ENCODE measurements at regions not wholly inside any gene's neighbourhood (a gene's known extent, or its start where the extent isn't known, plus 50 kb on each side); places are given as distances from the start of the nearest gene placed in this dataset.

DNA sequence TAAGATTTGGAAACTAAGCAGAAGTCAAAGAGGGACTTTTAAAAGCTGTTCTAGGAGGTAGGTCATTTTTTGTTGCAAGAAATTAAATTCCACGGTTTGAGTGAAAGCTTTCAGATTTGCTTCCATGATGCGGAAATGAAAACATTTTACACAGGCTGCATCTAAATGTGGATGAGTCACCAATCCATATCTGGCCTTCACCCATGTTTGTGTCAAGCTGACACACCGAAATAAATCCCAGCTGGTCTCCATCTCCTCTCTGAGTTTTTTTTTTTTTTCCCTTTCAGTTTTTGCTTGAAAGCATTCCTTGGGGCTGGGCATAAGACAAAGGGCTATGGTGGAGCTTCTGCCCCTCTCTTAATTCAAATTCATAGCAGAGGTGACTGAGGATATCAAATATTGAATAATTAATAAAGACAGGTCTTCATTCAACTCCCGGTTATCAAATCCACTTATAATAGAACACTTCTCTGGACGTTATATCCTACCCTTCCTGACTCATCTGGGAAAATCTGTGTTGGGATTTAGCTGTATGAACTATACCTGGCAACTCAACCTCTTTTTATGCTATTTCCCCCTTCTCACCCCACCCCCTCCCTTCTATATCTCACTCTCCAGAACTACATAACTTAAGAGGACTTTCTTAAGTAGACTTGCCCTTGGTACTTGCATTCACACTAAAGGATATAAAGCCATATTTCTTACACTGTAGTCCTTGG is 558.3 kb upstream of the GCFC2 start:
- ChIA-PET CTCF (no interaction called here), POLR2A (no interaction called here)
- no peaks in the 10 kb centered on the region for H3K9me3 ChIP-seq (ENCODE audit: control insufficient read depth, insufficient read depth, low read depth, low read length)
- TF ChIP-seq IKZF3 (tag by site-specific recombination; IDR thresholded peaks at IDR 0.05) (no peak), OSR2 (tag by site-specific recombination; IDR thresholded peaks at IDR 0.05) (no peak), ZNF404 (tag by site-specific recombination; IDR thresholded peaks at IDR 0.05) (no peak), ZNF585B (tag by site-specific recombination; IDR thresholded peaks at IDR 0.05) (no peak), ZNF624 (tag by site-specific recombination; IDR thresholded peaks at IDR 0.05) (no peak), SALL2 (tag by site-specific recombination; IDR thresholded peaks at IDR 0.05; ENCODE audit: borderline replicate concordance) (no peak), ZNF324 (tag by site-specific recombination; IDR thresholded peaks at IDR 0.05) (no peak), ZNF274 (IDR thresholded peaks at IDR 0.05; ENCODE audit: low read length) (no peak), ZNF274 (tag by site-specific recombination; IDR thresholded peaks at IDR 0.05; ENCODE audit: borderline replicate concordance) (no peak), ZBTB7A (tag by site-specific recombination; IDR thresholded peaks at IDR 0.05; ENCODE audit: low read depth) (no peak), ZNF623 (tag by site-specific recombination; IDR thresholded peaks at IDR 0.05) (no peak), ZNF658 (tag by site-specific recombination; IDR thresholded peaks at IDR 0.05) (no peak), ZNF571 (tag by site-specific recombination; IDR thresholded peaks at IDR 0.05) (no peak), ZNF555 (tag by site-specific recombination; conservative IDR thresholded peaks at IDR 0.05) (no peak), ZNF701 (tag by site-specific recombination; IDR thresholded peaks at IDR 0.05) (no peak)
- TF ChIP-seq, protein P1, sequence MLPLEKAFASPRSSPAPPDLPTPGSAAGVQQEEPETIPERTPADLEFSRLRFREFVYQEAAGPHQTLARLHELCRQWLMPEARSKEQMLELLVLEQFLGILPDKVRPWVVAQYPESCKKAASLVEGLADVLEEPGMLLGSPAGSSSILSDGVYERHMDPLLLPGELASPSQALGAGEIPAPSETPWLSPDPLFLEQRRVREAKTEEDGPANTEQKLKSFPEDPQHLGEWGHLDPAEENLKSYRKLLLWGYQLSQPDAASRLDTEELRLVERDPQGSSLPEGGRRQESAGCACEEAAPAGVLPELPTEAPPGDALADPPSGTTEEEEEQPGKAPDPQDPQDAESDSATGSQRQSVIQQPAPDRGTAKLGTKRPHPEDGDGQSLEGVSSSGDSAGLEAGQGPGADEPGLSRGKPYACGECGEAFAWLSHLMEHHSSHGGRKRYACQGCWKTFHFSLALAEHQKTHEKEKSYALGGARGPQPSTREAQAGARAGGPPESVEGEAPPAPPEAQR (tag by site-specific recombination; IDR thresholded peaks at IDR 0.05) = no peak
- no peaks in the 10 kb centered on the region for H3K36me3 ChIP-seq (ENCODE audit: control insufficient read depth in 2 of 2, insufficient read depth in 1 of 2, low read length in 2 of 2)
- no peak overlapping the region for H3K4me3 ChIP-seq (ENCODE audit: low read depth, low read length)
- no peak overlapping the region for H3K27ac ChIP-seq (ENCODE audit: extremely low read depth, low read depth, low read length)
- no peaks in the 10 kb centered on the region for H3K4me1 ChIP-seq (ENCODE audit: control insufficient read depth, insufficient read depth, low read length)

DNA sequence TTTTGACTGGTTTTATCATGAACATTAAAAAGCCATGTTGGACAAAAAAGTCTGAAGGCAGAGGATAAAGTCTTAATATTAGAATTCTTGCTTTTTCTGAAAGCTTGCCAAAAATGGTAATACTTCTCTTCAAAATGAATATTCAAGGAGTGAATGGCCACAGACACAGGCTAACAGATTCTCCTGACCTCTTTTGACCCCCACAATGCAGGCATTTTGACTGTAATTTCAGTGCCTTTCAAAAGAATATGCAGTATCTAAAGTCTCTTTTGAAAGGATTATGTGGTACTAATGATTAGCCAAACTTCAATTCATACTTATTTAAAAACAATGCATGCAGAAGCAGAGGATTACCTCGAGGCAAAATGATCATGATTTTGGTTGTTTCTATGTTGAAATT is 557.8 kb upstream of the GCFC2 start:
- TF ChIP-seq ZNF266 (tag by site-specific recombination; IDR thresholded peaks at IDR 0.05; ENCODE audit: low read depth) = no peak
- no peak for TF ChIP-seq ZFHX2 (tag by site-specific recombination; conservative IDR thresholded peaks at IDR 0.05)
- TF ChIP-seq, protein P2, sequence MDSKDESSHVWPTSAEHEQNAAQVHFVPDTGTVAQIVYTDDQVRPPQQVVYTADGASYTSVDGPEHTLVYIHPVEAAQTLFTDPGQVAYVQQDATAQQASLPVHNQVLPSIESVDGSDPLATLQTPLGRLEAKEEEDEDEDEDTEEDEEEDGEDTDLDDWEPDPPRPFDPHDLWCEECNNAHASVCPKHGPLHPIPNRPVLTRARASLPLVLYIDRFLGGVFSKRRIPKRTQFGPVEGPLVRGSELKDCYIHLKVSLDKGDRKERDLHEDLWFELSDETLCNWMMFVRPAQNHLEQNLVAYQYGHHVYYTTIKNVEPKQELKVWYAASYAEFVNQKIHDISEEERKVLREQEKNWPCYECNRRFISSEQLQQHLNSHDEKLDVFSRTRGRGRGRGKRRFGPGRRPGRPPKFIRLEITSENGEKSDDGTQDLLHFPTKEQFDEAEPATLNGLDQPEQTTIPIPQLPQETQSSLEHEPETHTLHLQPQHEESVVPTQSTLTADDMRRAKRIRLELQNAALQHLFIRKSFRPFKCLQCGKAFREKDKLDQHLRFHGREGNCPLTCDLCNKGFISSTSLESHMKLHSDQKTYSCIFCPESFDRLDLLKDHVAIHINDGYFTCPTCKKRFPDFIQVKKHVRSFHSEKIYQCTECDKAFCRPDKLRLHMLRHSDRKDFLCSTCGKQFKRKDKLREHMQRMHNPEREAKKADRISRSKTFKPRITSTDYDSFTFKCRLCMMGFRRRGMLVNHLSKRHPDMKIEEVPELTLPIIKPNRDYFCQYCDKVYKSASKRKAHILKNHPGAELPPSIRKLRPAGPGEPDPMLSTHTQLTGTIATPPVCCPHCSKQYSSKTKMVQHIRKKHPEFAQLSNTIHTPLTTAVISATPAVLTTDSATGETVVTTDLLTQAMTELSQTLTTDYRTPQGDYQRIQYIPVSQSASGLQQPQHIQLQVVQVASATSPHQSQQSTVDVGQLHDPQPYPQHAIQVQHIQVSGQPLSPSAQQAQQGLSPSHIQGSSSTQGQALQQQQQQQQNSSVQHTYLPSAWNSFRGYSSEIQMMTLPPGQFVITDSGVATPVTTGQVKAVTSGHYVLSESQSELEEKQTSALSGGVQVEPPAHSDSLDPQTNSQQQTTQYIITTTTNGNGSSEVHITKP (tag by site-specific recombination; IDR thresholded peaks at IDR 0.05) = no peak
- TF ChIP-seq ZNF16 (tag by site-specific recombination; IDR thresholded peaks at IDR 0.05; ENCODE audit: low read depth) = no peak
- no peak for TF ChIP-seq ZNF707 (tag by site-specific recombination; IDR thresholded peaks at IDR 0.05)
- no peak for TF ChIP-seq ZNF391 (tag by site-specific recombination; IDR thresholded peaks at IDR 0.05; ENCODE audit: borderline replicate concordance, low read depth)
- no peak for TF ChIP-seq ZNF610 (tag by site-specific recombination; IDR thresholded peaks at IDR 0.05; ENCODE audit: borderline replicate concordance)
- no peak for TF ChIP-seq ZNF624 (tag by site-specific recombination; IDR thresholded peaks at IDR 0.05)
- Histone ChIP-seq H3K36me3 (ENCODE audit: control insufficient read depth in 2 of 2, insufficient read depth in 1 of 2, low read length in 2 of 2) (no peaks in the 10 kb centered on the region), H3K9me3 (ENCODE audit: control insufficient read depth, insufficient read depth, low read depth, low read length) (no peaks in the 10 kb centered on the region), H3K27ac (ENCODE audit: extremely low read depth, low read depth, low read length) (no peak overlapping the region), H3K4me1 (ENCODE audit: control insufficient read depth, insufficient read depth, low read length) (no peaks in the 10 kb centered on the region), H3K4me3 (ENCODE audit: low read depth, low read length) (no peak overlapping the region)
- ChIA-PET POLR2A (no interaction called here), CTCF (no interaction called here)

All from HEK293 (cell line).